H9 (cell line): ENCODE measurements at regions not wholly inside any gene's neighbourhood (a gene's known extent, or its start where the extent isn't known, plus 50 kb on each side); places are given as distances from the start of the nearest gene placed in this dataset.

Experiments used
- DNase-seq: peaks from one replicate; pipeline ENCODE4 v3.0.0-alpha.2; 2017
- H2AFZ ChIP-seq: one replicate; pipeline ENCODE4 v1.6.1; 2013; ENCODE audit warnings: mild to moderate bottlenecking, low read length, control low read depth, moderate library complexity
- H2AK5ac ChIP-seq: 2 replicates; pipeline ENCODE4 v1.6.1; 2013; ENCODE audit warnings: low read length, control low read depth, mixed read lengths; ENCODE audit not compliant: insufficient read length
- H2BK120ac ChIP-seq: one replicate; pipeline ENCODE4 v1.6.1; 2013; ENCODE audit warnings: low read depth, mild to moderate bottlenecking, low read length, control low read depth, inconsistent platforms; ENCODE audit not compliant: poor library complexity, severe bottlenecking
- H2BK12ac ChIP-seq: 2 replicates; pipeline ENCODE4 v1.6.1; 2013; ENCODE audit warnings: low read length, control low read depth, mixed read lengths, low read depth; ENCODE audit not compliant: insufficient read length
- H2BK15ac ChIP-seq: 2 replicates; pipeline ENCODE4 v1.6.1; 2013; ENCODE audit warnings: low read depth, low read length, control low read depth
- H2BK20ac ChIP-seq: one replicate; pipeline ENCODE4 v1.6.1; 2013; ENCODE audit warnings: low read depth, mild to moderate bottlenecking, low read length, control low read depth, inconsistent platforms; ENCODE audit not compliant: poor library complexity, severe bottlenecking
- H2BK5ac ChIP-seq: 2 replicates; pipeline ENCODE4 v1.6.1; 2013; ENCODE audit warnings: low read length, control low read depth, mixed read lengths; ENCODE audit not compliant: insufficient read length
- H3K14ac ChIP-seq: 2 replicates; pipeline ENCODE4 v1.6.1; 2013; ENCODE audit warnings: low read length, control low read depth; ENCODE audit not compliant: insufficient read depth
- H3K18ac ChIP-seq: 2 replicates; pipeline ENCODE4 v1.6.1; 2013; ENCODE audit warnings: low read depth, mild to moderate bottlenecking, mixed read lengths, low read length, control low read depth; ENCODE audit not compliant: insufficient read length
- H3K23ac ChIP-seq: 2 replicates; pipeline ENCODE4 v1.6.1; 2013; ENCODE audit warnings: low read length, control low read depth, mixed read lengths, low read depth; ENCODE audit not compliant: insufficient read length
- H3K23me2 ChIP-seq: 2 replicates; pipeline ENCODE4 v1.6.1; 2013; ENCODE audit warnings: low read depth, mild to moderate bottlenecking, mixed read lengths, low read length, control low read depth; ENCODE audit not compliant: insufficient read length, poor library complexity, severe bottlenecking
- H3K27ac ChIP-seq: 2 replicates; pipeline ENCODE4 v1.5.1; 2013; ENCODE audit warnings: low read length, control low read depth, mixed read lengths, low read depth; ENCODE audit not compliant: insufficient read length
- H3K27me3 ChIP-seq: 2 replicates; pipeline ENCODE4 v1.6.1; 2013; ENCODE audit warnings: low read length, control low read depth, inconsistent platforms; ENCODE audit not compliant: insufficient read depth
- H3K4ac ChIP-seq: 2 replicates; pipeline ENCODE4 v1.6.1; 2013; ENCODE audit warnings: low read depth, mild to moderate bottlenecking, control low read depth, inconsistent platforms, low read length, moderate library complexity
- H3K4me1 ChIP-seq: 2 replicates; pipeline ENCODE4 v1.6.1; 2013; ENCODE audit warnings: low read length, control low read depth, inconsistent platforms; ENCODE audit not compliant: insufficient read depth
- H3K4me2 ChIP-seq: 2 replicates; pipeline ENCODE4 v1.6.1; 2013; ENCODE audit warnings: low read length, control low read depth, mixed read lengths; ENCODE audit not compliant: insufficient read length, insufficient read depth
- H3K56ac ChIP-seq: 2 replicates; pipeline ENCODE4 v1.6.1; 2013; ENCODE audit warnings: low read depth, mild to moderate bottlenecking, mixed read lengths, low read length, control low read depth; ENCODE audit not compliant: insufficient read length
- H3K79me1 ChIP-seq: 2 replicates; pipeline ENCODE4 v1.6.1; 2013; ENCODE audit warnings: low read depth, mild to moderate bottlenecking, moderate library complexity, low read length, control low read depth, inconsistent platforms; ENCODE audit not compliant: insufficient read depth, poor library complexity, severe bottlenecking
- H3K79me2 ChIP-seq: 2 replicates; pipeline ENCODE4 v1.6.1; 2013; ENCODE audit warnings: low read length, control low read depth, inconsistent platforms; ENCODE audit not compliant: insufficient read depth
- H3K9ac ChIP-seq: 2 replicates; pipeline ENCODE4 v1.6.1; 2013; ENCODE audit warnings: low read length, control low read depth, mixed read lengths; ENCODE audit not compliant: insufficient read length; ENCODE audit errors: extremely low read depth
- H3K9me3 ChIP-seq: one replicate; pipeline ENCODE4 v1.6.1; 2013; ENCODE audit warnings: low read depth, low read length, inconsistent platforms; ENCODE audit not compliant: control insufficient read depth
- H3T11ph ChIP-seq: one replicate; pipeline ENCODE4 v1.6.1; 2013; ENCODE audit warnings: mild to moderate bottlenecking, low read length, control low read depth, inconsistent platforms
- H4K20me1 ChIP-seq: one replicate; pipeline ENCODE4 v1.6.1; 2013; ENCODE audit not compliant: control insufficient read depth, insufficient read length, insufficient read depth
- H4K5ac ChIP-seq: 2 replicates; pipeline ENCODE4 v1.6.1; 2013; ENCODE audit warnings: low read depth, mild to moderate bottlenecking, mixed read lengths, low read length, control low read depth; ENCODE audit not compliant: insufficient read length
- H4K8ac ChIP-seq: replicated peaks from 2 replicates; pipeline ENCODE4 v1.6.1; 2013; ENCODE audit warnings: low read length, control low read depth, mixed read lengths, low read depth; ENCODE audit not compliant: insufficient read length
- H4K91ac ChIP-seq: 2 replicates; pipeline ENCODE4 v1.6.1; 2013; ENCODE audit warnings: low read depth, mild to moderate bottlenecking, moderate library complexity, mixed read lengths, low read length, control low read depth; ENCODE audit not compliant: insufficient read length
- H3K27ac Mint-ChIP-seq, 3 experiments: 2 replicates in 2 of 3; 3 replicates in 1 of 3; pipeline ENCODE4 v1.8.0; 2020 to 2021; ENCODE audit warnings: mixed read lengths in 3 of 3, mild to moderate bottlenecking in 1 of 3, moderate library complexity in 1 of 3
- H3K27me3 Mint-ChIP-seq: 2 replicates; pipeline ENCODE4 v1.8.0; 2021; ENCODE audit warnings: low read depth, mild to moderate bottlenecking, moderate library complexity, mixed read lengths
- H3K36me3 Mint-ChIP-seq, 3 experiments: 2 replicates in 2 of 3; 3 replicates in 1 of 3; pipeline ENCODE4 v1.8.0; 2020 to 2021; ENCODE audit warnings: low read depth in 3 of 3, mixed read lengths in 3 of 3; ENCODE audit not compliant: insufficient read depth in 1 of 3
- H3K4me1 Mint-ChIP-seq, 2 experiments: 2 replicates each; pipeline ENCODE4 v1.8.0; 2020; ENCODE audit warnings: mixed read lengths in 2 of 2
- H3K4me3 Mint-ChIP-seq, 2 experiments: 2 replicates in 1 of 2; 3 replicates in 1 of 2; pipeline ENCODE4 v1.8.0; 2020 to 2021; ENCODE audit warnings: mild to moderate bottlenecking in 2 of 2, mixed read lengths in 2 of 2, moderate library complexity in 1 of 2
- H3K9me3 Mint-ChIP-seq, 2 experiments: 2 replicates in 1 of 2; 3 replicates in 1 of 2; pipeline ENCODE4 v1.8.0; 2020; ENCODE audit warnings: mild to moderate bottlenecking in 2 of 2, mixed read lengths in 2 of 2, moderate library complexity in 1 of 2
- WGBS: extraction: QIAGEN DNeasy Blood & Tissue Kit; methylation state at CpG from one replicate; pipeline ENCODE4 v1.1.7; 2013; ENCODE audit warnings: missing lambda C conversion rate, low lambda C conversion rate, mixed read lengths; ENCODE audit not compliant: insufficient read length; ENCODE audit errors: extremely low coverage; 5-methylcytosine and 5-hydroxymethylcytosine counted together
- TF ChIP-seq, protein P1 (sequence below): fragments of 200-600 bp; sonication (generic); conservative IDR thresholded peaks from 3 replicates; pipeline ENCODE4 v1.8.0; 2021; ENCODE audit warnings: antibody characterized with exemption, mild to moderate bottlenecking

DNA sequence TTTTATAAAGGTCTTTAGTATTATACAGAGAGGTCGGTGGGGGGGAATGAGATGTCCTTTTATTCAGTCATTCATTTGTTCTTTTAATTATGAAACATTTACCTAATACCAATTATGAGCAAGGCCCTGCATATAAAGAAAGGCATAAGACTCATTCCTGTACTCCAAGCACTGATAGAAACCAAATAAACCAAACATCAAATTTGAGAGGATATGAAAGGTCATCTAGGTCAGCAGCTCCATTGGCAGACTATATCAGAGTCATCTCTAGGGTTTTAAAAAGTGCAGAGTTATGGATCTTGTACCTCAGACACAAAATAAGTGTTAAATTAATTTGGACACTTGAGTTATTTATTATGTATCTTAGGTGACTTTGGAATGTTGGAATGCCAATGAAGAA lies 71.5 kb downstream of the CASP12 start:
- H4K8ac ChIP-seq: no peak overlapping the region
- H3K14ac ChIP-seq: no peak overlapping the region
- H4K20me1 ChIP-seq: no peaks in the 10 kb centered on the region
- Mint-ChIP-seq H3K27me3 (no peaks in the 10 kb centered on the region), H3K4me1 (no peaks in the 10 kb centered on the region), H3K9me3 (peaks cover 3 to 4% of the 10 kb centered on the region in 2 experiments; a peak in 2 of 5 replicates), H3K36me3 (peaks cover 0 to 4% (median 2%) of the 10 kb centered on the region in 3 experiments; a peak in 2 of 7 replicates), H3K27ac (no peak overlapping the region), H3K4me3 (no peak overlapping the region)
- no peaks in the 10 kb centered on the region for H3K9me3 ChIP-seq
- H3K23me2 ChIP-seq: no peaks in the 10 kb centered on the region
- H3K27me3 ChIP-seq: no peaks in the 10 kb centered on the region
- H4K5ac ChIP-seq: no peak overlapping the region
- no peak overlapping the region for H2BK20ac ChIP-seq
- H2BK15ac ChIP-seq: no peak overlapping the region
- H2BK120ac ChIP-seq: no peak overlapping the region
- no peak overlapping the region for H4K91ac ChIP-seq
- H2BK12ac ChIP-seq: no peak overlapping the region
- WGBS: no CpG with 5 or more reads among the region's 1 CpG
- no peak overlapping the region for H2AK5ac ChIP-seq
- no peaks in the 10 kb centered on the region for H3K79me2 ChIP-seq
- DNase-seq: no peak
- H3K27ac ChIP-seq: no peak overlapping the region
- no peaks in the 10 kb centered on the region for H3K79me1 ChIP-seq
- no peak overlapping the region for H3T11ph ChIP-seq
- no peak overlapping the region for H3K4ac ChIP-seq
- no peak overlapping the region for H3K9ac ChIP-seq
- no peak overlapping the region for H3K18ac ChIP-seq
- no peak overlapping the region for H3K23ac ChIP-seq
- no peak overlapping the region for H3K56ac ChIP-seq
- TF ChIP-seq, protein P1, sequence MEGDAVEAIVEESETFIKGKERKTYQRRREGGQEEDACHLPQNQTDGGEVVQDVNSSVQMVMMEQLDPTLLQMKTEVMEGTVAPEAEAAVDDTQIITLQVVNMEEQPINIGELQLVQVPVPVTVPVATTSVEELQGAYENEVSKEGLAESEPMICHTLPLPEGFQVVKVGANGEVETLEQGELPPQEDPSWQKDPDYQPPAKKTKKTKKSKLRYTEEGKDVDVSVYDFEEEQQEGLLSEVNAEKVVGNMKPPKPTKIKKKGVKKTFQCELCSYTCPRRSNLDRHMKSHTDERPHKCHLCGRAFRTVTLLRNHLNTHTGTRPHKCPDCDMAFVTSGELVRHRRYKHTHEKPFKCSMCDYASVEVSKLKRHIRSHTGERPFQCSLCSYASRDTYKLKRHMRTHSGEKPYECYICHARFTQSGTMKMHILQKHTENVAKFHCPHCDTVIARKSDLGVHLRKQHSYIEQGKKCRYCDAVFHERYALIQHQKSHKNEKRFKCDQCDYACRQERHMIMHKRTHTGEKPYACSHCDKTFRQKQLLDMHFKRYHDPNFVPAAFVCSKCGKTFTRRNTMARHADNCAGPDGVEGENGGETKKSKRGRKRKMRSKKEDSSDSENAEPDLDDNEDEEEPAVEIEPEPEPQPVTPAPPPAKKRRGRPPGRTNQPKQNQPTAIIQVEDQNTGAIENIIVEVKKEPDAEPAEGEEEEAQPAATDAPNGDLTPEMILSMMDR: no peak
- H2BK5ac ChIP-seq: no peak overlapping the region
- H2AFZ ChIP-seq: no peak overlapping the region
- H3K4me1 ChIP-seq: no peaks in the 10 kb centered on the region; the same call in 1 of the 2 replicates
- H3K4me2 ChIP-seq: no peak overlapping the region
